GM12878 (cell line): ENCODE measurements at regions not wholly inside any gene's neighbourhood (a gene's known extent, or its start where the extent isn't known, plus 50 kb on each side); places are given as distances from the start of the nearest gene placed in this dataset.

Source experiments
- ATAC-seq: fragments of 200-7000 bp; cut with Tn5 transposase; 3 replicates; pipeline ENCODE4 v1.9.1; 2020; ENCODE audit warnings: mild to moderate bottlenecking, moderate library complexity
- BruUV-seq: library from RNA; stranded (reverse); fragments of 400-500 nt; replicated peaks from 2 replicates; lab custom pipeline; 2021; lab: Mats Ljungman, UMichigan
- CTCF ChIA-PET: fragments of 300-600 bp; sonication (Branson Sonifier 250); formaldehyde crosslinking; extraction: SDS; loops from one replicate; lab custom pipeline; 2021; ENCODE audit warnings: inconsistent platforms; lab: Yijun Ruan, JAX
- POLR2A ChIA-PET: fragments of 350-600 bp; formaldehyde crosslinking; extraction: SDS; loops from one replicate; lab custom pipeline; 2021; ENCODE audit warnings: inconsistent platforms; lab: Charles Lee
- RAD21 ChIA-PET: fragments of 300-600 bp; sonication (Branson Sonifier 250); formaldehyde crosslinking; loops from one replicate; lab custom pipeline; 2023; ENCODE audit warnings: antibody characterized with exemption; ENCODE audit not compliant: unreplicated experiment; lab: Charles Lee
- SMC1A ChIA-PET: fragments of 300-600 bp; sonication (Branson Sonifier 250); formaldehyde crosslinking; loops from one replicate; lab custom pipeline; 2023; ENCODE audit not compliant: unreplicated experiment, uncharacterized antibody; lab: Charles Lee
- DNase-seq: peaks from one replicate; pipeline ENCODE4 v3.0.0-alpha.2; 2011; ENCODE audit warnings: low read depth, low spot score
- FAIRE-seq: peaks from 3 replicates; lab custom pipeline; 2011; peaks lifted over from hg19 to GRCh38; lab: Jason Lieb, UNC
- H2AFZ ChIP-seq: 2 replicates; pipeline ENCODE4 v1.6.0; 2011; ENCODE audit warnings: low read depth, low read length, control low read depth; ENCODE audit not compliant: control insufficient read depth
- H3K27ac ChIP-seq: 2 replicates; pipeline ENCODE4 v1.5.1; 2011; ENCODE audit warnings: control low read depth; ENCODE audit not compliant: control insufficient read depth, insufficient read depth
- H3K27me3 ChIP-seq, 2 experiments: replicated peaks in 1 of 2; 2 replicates each; pipeline versions ENCODE4 v1.6.0 to v1.6.1; 2011; ENCODE audit warnings: low read length in 1 of 2; ENCODE audit not compliant: control insufficient read depth in 2 of 2, insufficient read depth in 2 of 2
- H3K36me3 ChIP-seq, 2 experiments: 2 replicates each; pipeline ENCODE4 v1.5.1; 2011; ENCODE audit warnings: low read length in 1 of 2; ENCODE audit not compliant: control insufficient read depth in 2 of 2, insufficient read depth in 2 of 2
- H3K4me1 ChIP-seq: 2 replicates; pipeline ENCODE4 v1.6.1; 2011; ENCODE audit warnings: mild to moderate bottlenecking, low read length, moderate library complexity, mixed read lengths; ENCODE audit not compliant: control insufficient read depth, insufficient read depth
- H3K4me2 ChIP-seq: 2 replicates; pipeline ENCODE4 v1.6.0; 2011; ENCODE audit warnings: control low read depth; ENCODE audit not compliant: control insufficient read depth, insufficient read depth
- H3K4me3 ChIP-seq: fragments of 200-600 bp; sonication (generic); 2 replicates; pipeline ENCODE4 v1.5.1; 2016
- H3K79me2 ChIP-seq: 2 replicates; pipeline ENCODE4 v1.6.0; 2011; ENCODE audit warnings: low read length; ENCODE audit not compliant: control insufficient read depth, insufficient read depth
- H3K9ac ChIP-seq: 2 replicates; pipeline ENCODE4 v1.8.0; 2011; ENCODE audit warnings: low read length, control low read depth, mixed read lengths; ENCODE audit not compliant: control insufficient read depth, insufficient read depth
- H3K9me3 ChIP-seq: replicated peaks from 3 replicates; pipeline ENCODE4 v1.5.1; 2011; ENCODE audit warnings: mild to moderate bottlenecking, low read length; ENCODE audit not compliant: control insufficient read depth, insufficient read depth
- H4K20me1 ChIP-seq: 2 replicates; pipeline ENCODE4 v1.6.0; 2011; ENCODE audit not compliant: control insufficient read depth, insufficient read depth
- ATF2 ChIP-seq: IDR thresholded peaks from 2 replicates; pipeline ENCODE4 v1.6.1; 2012; ENCODE audit warnings: low read length, inconsistent platforms
- E2F4 ChIP-seq: IDR thresholded peaks from 2 replicates; pipeline ENCODE4 v1.6.1; 2012; ENCODE audit warnings: low read depth, low read length, improper control_type of control experiment
- ESRRA ChIP-seq: IDR thresholded peaks from 2 replicates; pipeline ENCODE4 v1.6.1; 2012; ENCODE audit warnings: mild to moderate bottlenecking, low read length, improper control_type of control experiment
- ETV6 ChIP-seq, 2 experiments: fragments of 450-650 bp in 1 of 2; IDR thresholded peaks in 1 of 2; conservative IDR thresholded peaks in 1 of 2; 2 replicates each; pipeline ENCODE4 v1.6.1; 2014; ENCODE audit warnings: antibody characterized with exemption in 1 of 2, borderline replicate concordance in 1 of 2, low read depth in 1 of 2, mild to moderate bottlenecking in 1 of 2, moderate library complexity in 1 of 2
- MXI1 ChIP-seq: fragments of 150-350 bp; IDR thresholded peaks from 2 replicates; pipeline ENCODE4 v1.6.1; 2011; ENCODE audit warnings: low read depth, mild to moderate bottlenecking, inconsistent platforms, low read length, improper control_type of control experiment
- NFXL1 ChIP-seq: fragments of 450-650 bp; IDR thresholded peaks from 2 replicates; pipeline ENCODE4 v1.6.1; 2017; ENCODE audit warnings: antibody characterized with exemption, mild to moderate bottlenecking, borderline replicate concordance
- REST ChIP-seq: IDR thresholded peaks from 2 replicates; pipeline ENCODE4 v1.6.1; 2012; ENCODE audit warnings: mild to moderate bottlenecking, low read depth, low read length
- SIX5 ChIP-seq: IDR thresholded peaks from 2 replicates; pipeline ENCODE4 v1.6.1; 2011; ENCODE audit warnings: mild to moderate bottlenecking, low read depth, low read length, moderate library complexity; ENCODE audit not compliant: severe bottlenecking
- ZBTB33 ChIP-seq: fragments of 450-650 bp; IDR thresholded peaks from 2 replicates; pipeline ENCODE4 v1.6.1; 2017; ENCODE audit warnings: mild to moderate bottlenecking
- ZNF24 ChIP-seq: fragments of 450-650 bp; IDR thresholded peaks from 2 replicates; pipeline ENCODE4 v1.6.1; 2017; ENCODE audit warnings: antibody characterized with exemption, mild to moderate bottlenecking
- WGBS: methylation state at CpG from one replicate; pipeline ENCODE4 v1.1.6; 2016; ENCODE audit warnings: low lambda C conversion rate; ENCODE audit not compliant: insufficient replicate concordance, insufficient coverage; ENCODE audit errors: missing lambda C conversion rate; 5-methylcytosine and 5-hydroxymethylcytosine counted together
- in situ Hi-C: fragments of 300-500 bp; cut with MboI; formaldehyde crosslinking; loops from 9 replicates; pipeline ENCODE4 v1.14.3; 2018; ENCODE audit warnings: mixed read lengths
- intact Hi-C: fragments of 100-400 bp; cut with micrococcal nuclease; formaldehyde crosslinking; loops from one replicate; pipeline ENCODE4 v1.14.2; 2022; ENCODE audit not compliant: unreplicated experiment

- no TSS peak for BruUV-seq
- H3K27me3 ChIP-seq = no peaks in the 10 kb centered on the region
- intact Hi-C loops (no loop called here), in situ Hi-C loops (no loop called here)
- H3K4me3 ChIP-seq = no peak overlapping the region
- no peak for ATAC-seq
- TF ChIP-seq ATF2 (no peak), E2F4 (no peak), ETV6 (conservative IDR thresholded peaks at IDR 0.05 in 1 of 2, IDR thresholded peaks at IDR 0.05 in 1 of 2; ENCODE audit: borderline replicate concordance in 1 of 2, low read depth in 1 of 2) (no peak), REST (no peak), ESRRA (no peak), ZNF24 (no peak), MXI1 (no peak), SIX5 (no peak), NFXL1 (no peak), ZBTB33 (no peak)
- H4K20me1 ChIP-seq = no peaks in the 10 kb centered on the region
- peaks cover 0 to 2% of the 10 kb centered on the region in 2 experiments; a peak in 2 of 4 replicates for H3K36me3 ChIP-seq
- no peak overlapping the region for H3K4me2 ChIP-seq
- ChIA-PET RAD21 (interaction anchor here (2.0 kb wide), 1 partner anchor 153 kb away, joined by 6 read pairs; no protein-coding TSS in a partner anchor), POLR2A (no interaction called here), SMC1A (interaction anchor here (0.7 to 3.0 kb wide), 5 partner anchors 17 to 250 kb away, joined by 3 to 9 read pairs (median 4); no protein-coding TSS in a partner anchor), CTCF (interaction anchor here (0.6 to 3.9 kb wide), 7 partner anchors 8 to 567 kb away, joined by 3 to 39 read pairs (median 4); no protein-coding TSS in a partner anchor)
- no peak for FAIRE-seq
- no peak for DNase-seq
- H2AFZ ChIP-seq = no peak overlapping the region
- H3K4me1 ChIP-seq = peaks cover 2% of the 10 kb centered on the region; the same call in 1 of the 2 replicates
- H3K9me3 ChIP-seq = no peaks in the 10 kb centered on the region
- no peaks in the 10 kb centered on the region for H3K79me2 ChIP-seq
- 87% methylated on average over 2 of the region's 2 CpGs for WGBS
- no peak overlapping the region for H3K27ac ChIP-seq
- no peak overlapping the region for H3K9ac ChIP-seq
Measured at GRCh38 chr18:23380817-23381216, 72.3 kb upstream of the RIOK3 start.
